ENCODE measurements at regions not wholly inside any gene's neighbourhood (a gene's known extent, or its start where the extent isn't known, plus 50 kb on each side); places are given as distances from the start of the nearest gene placed in this dataset.
"Not testable (repeated sequence)": the region's sequence is repeated elsewhere in the genome, so short reads cannot be mapped to it uniquely, and the experiment has no call there.

DNA sequence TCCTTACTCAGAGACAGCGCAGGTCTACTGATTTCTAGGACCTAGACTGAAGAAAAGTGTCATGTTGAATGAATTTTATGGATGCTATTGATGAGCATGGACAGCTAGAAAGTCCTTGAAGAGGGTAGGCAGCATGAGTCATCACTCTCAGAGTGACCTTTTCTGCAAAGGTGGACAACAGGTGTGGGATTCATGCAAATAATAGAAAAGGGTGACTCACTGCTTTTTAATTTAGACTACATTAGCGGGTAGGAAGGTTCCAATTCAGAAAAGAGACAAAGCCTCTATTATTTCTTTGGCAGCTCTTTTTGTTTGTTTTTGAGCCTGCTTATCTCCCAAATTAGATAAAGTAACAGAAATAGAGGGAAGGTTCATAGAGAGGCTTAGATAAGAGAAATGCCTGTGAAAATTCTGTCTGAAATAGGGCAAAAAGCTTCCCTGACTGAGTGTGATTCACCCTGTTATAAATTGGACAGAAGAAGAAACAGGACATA is 191.4 kb downstream of the TENT5A start:
- no peak for DNase-seq

DNA sequence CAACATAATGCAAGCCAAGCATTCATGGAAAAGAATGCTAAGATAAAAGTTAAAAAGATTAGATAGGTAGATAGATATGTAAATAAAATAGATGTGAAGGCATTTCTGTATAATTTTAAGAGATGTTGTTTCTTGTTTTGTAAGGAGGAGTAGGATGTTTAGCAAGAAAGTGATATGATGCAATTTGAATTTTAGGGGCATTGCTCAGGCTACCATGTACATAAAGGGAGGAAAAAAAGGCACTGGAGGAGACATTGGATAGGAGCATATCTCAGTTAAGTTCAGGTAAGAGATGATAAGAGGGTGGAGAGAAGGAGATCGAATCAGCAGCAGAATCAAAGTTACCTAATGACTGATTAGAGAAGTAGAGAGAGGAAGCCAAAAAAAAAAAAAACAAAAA is 194.7 kb downstream of the TENT5A start:
- no peak for DNase-seq

DNA sequence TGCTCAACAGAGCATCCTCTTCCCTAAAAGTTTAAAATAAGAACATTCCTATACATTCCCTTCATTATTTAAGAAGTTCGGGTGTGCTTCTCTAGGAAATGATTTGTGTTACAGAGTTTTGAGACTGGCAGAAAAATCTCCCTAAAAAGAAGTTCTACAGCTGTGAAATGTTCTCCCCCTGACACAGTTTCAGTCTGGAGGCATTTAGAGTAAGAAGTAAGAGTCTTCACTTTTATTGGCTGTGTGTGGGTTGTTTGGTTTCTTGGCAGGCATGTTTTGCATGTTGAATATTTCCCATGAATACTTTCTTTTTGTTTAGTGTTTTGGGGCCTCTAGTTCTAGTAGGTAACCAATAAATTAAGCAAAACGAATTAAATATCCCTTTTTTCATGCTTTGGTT is 195.9 kb downstream of the TENT5A start:
- DNase-seq, result no peak

DNA sequence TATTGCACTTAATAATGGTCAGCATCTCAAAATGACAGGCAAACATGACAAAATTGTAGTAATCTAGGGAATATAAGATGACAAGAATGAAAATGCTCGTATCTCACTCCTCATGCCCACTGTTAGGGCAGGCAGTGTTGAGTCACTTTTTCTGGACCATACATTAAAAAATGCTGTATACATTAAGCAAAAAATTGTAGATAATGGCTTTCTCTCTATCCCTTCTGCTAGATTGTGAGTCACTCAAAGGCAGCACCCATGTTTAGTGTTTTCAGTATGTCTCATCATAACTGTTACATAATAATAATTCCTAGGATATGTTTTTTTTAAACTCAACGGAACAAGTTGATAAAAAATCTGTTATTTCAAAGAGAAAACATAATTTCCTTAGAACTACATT is 199.3 kb downstream of the TENT5A start:
- DNase-seq, result no peak

DNA sequence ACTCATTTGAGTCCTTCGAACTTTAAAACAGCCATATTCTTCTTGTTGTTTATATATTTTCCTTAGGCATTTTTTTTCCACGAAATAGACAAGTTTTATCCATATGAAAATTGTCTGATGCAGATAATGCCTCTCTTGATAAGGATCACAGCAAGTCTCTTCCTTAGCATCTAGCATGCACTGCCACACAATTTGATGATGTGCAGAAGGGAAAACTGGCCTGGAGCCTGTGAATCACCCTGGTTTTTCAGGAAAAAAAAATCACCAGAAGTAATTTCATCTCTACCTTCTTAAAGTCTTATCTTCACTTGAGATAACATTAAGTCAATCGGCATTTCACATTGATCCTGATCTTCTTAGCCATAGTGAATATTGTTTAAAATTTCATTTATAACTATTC is 199.8 kb downstream of the TENT5A start:
- no peak for DNase-seq

DNA sequence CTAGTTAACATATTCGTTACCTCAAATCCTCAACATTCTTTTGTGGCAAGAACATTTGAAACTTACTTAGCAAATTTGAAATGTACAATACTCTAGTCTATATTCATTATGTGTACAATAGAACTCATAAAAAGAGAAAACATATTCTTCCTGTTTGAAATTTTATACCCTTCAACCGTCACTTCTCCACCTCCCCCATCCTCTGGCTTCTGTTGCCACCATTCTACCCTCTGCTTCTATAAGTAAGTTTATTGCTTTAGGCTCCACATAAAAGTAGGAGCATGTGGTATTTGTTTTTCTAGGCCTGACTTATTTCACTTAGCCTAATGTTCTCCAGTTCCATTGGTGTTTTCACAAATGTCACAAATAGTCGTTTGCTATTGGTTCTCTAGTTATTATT is 205.3 kb downstream of the TENT5A start:
- DNase-seq, result no peak

DNA sequence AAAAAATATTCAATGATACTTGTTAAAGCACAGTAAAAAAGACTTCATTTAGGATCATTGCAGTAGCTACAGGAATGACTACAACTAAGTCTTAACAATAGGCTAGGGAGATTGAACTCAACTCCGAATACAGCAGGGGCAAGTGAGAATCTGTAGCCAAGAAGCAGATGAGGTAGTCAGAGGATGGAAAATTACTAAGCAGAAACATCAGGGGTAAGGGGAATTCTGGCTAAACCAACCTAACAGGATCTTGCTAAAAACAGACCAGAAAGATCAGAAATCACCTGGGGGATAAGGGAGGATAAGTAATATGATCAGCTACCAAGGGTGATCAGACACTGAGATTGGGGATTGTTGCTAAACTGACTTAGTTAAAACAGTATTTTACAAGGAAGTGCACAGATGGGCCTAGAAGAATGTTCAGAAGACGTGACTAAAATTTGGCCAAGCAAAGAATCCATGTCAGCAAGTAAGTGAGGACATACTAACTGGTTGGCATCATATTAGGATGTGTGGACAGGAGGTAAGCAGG is 217.5 kb downstream of the TENT5A start:
- no peak for DNase-seq

DNA sequence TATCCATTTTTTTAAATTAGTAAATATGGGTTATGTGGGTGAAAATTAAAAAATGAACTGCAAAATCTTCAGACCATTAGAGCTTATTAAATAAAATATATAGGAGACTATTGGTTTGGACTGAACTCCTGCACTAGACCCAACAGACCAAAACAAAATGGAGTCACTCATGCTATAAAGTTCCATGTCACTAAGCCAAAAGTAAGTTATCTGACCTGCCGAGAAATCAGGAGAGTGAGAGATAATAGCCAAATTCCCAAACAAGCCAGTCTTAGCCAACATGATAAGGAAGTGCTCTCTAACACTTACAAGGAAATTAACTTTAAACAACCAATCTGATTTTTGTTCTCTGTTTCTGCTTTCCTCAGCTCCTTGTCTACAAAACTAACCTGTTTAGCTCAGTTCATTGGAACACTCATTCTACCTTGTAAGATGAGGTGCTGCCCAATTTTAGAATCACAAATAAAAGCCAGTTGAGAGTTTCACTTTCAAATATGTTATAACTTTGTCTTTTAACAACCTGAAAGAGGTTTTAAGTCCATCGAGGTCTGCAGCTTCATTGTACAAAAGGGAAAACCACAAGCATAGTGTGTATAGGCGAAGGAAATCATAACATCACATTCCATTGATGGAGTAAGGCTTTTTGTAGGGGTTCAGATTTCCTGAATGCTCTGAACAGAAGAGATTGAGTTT is 220.5 kb downstream of the TENT5A start:
- no peak for DNase-seq

DNA sequence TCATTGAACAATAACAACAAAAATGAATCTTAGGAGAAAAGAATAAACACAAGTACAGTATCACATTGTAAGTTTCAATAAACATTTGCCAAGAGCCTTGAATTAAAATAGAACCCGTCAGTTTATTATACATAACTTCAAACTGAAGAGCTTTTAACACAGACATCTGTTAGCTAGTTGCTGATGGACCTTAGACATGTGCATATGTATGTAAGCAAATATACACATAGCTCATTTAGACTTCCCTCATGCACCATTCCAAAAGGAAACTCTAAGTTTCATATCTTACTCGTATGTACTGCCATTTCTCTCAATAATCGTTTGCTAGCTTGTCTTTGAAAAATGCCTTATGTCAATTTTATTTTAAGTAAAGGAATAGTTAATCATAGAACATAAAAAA is 235.0 kb downstream of the TENT5A start:
- DNase-seq, result no peak

DNA sequence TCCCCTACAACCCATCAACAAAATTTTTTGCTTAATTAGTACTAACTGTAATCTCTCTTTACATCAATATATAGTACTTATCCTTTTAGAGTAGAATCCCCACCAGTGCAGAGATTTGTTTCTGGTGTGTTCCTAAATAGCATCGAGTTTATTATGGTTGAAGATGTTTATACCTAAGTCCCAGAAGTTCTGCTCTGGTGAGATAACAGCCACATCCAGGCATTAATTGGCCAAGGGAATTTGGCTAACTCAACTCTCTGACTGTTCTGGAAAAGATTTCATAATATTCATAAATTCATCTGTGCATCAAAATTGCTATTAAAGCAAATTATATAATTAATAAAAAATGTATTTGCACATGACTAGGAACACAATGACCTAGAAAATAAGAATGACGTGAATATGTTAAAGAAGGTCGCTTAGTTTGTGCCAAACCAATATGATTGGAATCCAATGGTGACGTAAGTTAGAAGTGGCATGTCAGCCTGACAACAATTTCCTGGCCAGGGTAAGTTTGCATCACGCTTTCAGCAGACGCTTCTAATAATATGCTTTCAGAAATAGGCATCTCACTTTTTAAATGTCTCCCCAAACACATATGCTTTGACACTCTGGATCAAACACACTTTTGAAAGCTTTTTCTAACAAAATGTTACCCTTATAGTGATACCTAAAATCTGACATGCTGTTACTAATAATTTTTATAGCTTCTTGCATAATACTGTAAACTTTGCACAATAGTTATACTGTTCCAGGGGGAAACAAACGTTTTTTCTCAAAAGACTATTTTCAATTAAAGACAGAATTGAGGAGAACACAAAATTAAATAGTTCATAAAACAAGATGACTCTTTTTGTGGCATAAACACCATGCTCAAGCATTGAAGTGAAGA is 236.7 kb downstream of the TENT5A start:
- no peak for DNase-seq

DNA sequence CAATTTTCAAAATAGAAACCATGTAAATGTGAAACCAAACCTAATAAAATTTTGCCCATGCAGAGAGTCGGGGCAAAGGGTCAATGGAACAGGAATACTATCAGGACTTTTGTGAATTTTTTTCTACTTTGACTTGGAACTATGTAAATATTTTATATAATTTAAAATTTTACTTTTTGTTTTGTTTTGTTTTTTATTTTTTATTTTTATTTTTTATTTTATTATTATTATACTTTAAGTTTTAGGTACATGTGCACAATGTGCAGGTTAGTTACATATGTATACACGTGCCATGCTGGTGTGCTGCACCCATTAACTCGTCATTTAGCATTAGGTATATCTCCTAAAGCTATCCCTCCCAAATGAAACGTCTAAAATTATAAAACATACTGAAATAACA is 238.3 kb downstream of the TENT5A start:
- DNase-seq, result not testable (repeated sequence)

DNA sequence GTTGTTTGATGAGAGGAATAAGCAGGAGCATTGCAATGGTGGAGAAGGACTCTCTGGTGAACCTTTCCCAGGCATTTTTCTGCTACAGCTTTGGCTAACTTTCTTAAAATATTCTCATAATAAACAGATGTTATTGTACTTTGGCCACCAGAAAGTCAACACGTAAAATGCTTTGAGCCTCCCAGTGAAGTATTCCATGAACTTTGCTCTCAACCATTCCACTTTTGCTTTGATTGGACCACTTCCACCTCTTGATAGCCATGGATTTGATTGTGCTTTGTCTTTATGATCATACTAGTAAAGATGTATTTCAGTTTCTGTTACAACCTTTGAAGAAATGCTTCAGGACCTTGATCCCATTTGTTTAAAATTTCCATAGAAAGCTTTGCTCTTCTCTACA is 241.1 kb downstream of the TENT5A start:
- no peak for DNase-seq

DNA sequence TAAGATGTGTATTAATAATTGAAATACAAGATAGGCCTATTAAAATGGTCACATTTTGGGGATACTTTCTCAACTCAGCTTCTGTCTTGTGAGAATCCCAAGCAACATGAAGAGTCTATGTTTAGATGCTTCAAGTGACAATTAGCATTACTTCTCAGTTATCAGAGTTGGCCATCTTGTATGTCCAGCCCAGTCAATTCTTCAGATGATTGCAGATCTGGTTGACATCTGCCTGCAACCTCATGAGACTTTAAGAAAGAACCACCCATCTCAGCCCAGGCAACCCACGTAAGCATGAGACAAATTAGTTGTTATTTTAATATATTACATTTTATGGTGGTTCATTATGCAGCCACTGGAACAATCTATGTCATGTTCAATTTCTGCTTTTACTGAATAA is 256.5 kb downstream of the TENT5A start:
- no peak for DNase-seq

DNA sequence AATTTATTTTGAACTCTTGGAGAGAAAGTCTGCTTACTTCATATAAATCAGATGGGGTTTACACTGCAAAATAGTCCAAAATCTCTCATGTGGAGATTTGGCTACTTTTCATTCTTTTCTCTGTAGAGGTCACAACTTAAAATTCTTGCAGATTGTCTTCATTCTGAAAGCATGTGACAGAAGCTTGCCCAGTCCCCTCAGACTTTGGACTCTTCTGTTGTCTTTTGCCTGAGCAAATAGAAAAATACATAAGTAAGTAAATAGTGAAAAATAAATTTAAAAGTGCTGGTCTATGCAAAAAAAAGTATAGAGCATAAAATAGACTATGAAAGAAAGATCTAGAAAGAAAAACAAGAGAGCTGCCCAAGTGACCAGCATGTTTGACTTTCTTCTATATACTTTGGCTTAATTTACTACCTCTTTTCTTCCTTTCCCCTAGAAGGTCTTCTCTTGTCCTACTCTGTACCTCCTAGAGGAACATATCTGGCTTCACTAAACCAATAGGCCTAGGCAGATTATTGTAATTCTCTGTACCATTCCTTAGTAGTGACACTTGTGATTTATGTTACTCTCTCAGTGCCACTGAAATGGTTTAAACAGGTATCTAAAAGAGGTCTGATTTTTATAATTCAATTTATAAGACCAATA is 260.9 kb downstream of the TENT5A start:
- DNase-seq, result no peak

DNA sequence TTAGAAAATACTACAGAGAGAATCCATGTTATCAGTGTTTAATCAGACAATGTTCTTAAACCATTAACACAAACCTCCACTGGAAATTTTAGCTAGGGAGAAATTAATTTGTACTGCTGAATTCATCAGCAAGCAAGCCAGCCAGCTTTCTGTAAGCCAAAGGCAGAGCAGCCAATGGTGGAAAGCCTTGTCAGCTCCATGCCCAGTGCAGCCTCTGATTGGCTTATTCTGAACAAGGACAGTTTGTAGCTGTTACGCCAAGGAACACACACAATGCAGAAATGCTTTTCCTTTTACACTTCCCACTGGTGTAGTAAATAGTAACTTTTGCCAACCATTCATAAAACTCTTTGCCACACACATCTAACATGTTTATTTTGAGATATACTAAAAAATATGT is 265.0 kb downstream of the TENT5A start:
- no peak for DNase-seq

DNA sequence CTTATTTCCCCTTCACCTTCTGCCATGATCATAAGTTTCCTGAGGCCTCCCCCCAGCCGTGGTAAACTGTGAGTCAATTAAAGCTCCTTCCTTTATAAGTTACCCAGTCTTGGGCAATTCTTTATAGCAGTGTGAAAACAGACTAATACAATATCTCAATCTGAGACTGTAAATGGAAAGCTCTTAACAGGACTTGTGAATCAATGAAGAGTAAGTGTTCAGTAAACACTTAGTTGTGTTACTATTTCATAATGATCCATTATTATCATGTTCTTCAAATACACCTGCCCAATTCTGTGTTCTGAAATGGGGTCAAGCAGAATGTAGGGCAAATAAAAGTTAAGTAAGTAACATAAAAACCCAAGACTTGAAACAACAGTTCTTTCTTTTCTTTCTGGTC is 266.2 kb downstream of the TENT5A start:
- DNase-seq, result no peak

DNA sequence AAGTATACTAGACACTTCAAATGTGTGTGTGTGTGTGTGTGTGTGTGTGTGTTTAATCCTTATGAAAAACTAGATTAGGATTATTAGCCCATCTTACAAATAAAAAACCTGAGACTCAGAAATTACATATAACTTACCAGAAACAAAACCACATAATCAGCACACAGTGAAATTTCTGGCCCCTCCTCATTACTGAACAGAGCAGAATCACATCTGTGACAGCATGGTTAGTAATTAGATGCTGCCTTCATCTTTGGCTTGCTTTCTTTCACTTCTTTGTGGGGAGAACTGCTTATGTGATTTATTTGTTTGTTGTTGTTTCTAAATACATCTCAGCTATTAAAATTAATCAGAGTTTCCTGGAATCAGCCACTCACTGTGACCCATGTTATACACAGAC is 267.1 kb downstream of the TENT5A start:
- no peak for DNase-seq

DNA sequence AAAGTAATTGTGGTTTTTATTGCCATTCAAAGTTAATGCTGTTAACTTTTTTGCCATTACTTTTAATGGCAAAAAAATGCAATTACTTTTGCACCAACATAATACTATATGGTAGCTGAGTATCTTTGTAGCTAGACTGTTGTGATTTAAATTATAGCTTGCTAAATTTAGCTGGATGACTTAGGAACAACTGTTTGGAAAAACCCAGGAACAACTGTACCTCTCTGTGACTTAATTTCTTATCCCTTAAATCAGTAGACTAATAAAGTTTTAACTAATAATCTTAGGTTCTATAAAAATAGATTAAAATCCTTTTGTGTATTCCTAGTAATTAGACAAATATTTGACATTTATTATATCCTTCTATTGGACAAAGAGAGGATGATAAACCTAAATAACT is 268.2 kb downstream of the TENT5A start:
- DNase-seq, result no peak

DNA sequence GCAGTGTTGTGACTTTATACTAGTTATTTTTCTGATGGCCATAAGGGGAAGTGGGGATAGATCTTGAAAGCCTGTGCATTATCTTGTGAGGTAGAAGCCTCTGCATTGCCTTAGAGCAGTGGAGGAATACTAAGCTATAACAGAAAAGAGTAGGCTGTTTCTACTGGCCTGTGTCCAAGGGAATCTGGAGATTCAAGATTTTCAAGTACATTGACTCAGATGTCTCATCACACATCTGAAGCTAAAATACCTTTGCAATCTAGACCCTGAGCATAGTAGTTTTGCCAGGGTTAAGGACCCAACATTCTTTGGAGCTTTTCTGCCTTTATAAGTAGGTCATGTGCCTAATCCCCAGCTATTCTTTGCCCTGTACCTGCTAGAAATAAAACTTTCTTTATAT is 272.3 kb downstream of the TENT5A start:
- DNase-seq, result no peak

DNA sequence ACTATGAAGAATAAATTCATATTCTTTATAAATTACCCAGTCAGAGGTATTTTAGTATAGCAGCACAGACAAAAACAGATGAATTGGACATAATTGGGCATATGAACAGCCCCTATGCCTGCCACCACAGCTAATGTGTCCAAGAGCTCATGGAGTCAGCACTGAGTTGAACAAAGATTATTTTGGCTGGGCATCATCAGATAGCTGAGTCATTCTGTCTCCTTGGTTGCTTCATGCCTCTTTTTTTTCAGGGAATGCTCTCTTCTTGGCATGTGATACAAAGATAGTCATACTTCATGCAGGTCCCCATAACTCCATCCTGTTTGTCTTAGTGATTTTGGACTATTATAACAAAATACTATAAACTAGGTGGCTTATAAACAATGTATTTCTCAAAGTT is 275.6 kb downstream of the TENT5A start:
- DNase-seq, result no peak

DNA sequence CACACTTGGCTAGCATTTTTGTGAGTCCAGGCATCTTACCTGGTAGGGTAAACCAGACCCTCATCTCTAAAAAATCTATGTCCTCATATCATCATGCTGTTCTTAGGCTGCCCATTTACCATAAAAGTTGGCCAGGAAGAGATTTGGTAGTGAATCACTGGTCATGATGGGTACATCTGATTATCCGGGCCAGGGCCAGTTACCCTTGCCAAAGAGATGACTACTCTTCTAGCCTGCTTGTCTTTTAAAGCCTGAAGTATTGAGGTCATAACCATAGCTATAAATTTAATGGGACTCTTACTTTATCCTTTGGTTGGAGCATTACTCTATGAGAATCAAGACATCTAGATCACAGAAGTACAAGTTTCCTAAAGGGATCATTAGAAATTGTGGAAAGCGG is 276.8 kb downstream of the TENT5A start:
- no peak for DNase-seq

DNA sequence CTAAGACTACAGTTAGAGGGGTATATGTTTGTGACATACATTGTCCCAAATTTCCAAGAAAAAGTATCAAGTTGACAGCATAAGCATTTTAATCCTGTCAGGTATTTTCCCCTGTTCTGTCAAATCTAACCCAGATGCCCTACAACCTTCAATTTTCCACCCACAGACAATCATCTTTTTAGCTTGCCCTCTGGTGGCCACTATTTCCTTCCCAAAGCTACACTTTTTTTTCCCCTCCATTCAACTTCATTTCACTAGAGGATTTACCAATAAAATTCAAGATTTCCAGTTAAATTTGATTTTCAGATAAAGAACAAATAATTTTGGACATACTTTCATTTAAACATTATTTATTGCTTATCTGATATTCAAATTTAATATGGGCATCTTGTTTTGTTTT is 286.6 kb downstream of the TENT5A start:
- no peak for DNase-seq

DNA sequence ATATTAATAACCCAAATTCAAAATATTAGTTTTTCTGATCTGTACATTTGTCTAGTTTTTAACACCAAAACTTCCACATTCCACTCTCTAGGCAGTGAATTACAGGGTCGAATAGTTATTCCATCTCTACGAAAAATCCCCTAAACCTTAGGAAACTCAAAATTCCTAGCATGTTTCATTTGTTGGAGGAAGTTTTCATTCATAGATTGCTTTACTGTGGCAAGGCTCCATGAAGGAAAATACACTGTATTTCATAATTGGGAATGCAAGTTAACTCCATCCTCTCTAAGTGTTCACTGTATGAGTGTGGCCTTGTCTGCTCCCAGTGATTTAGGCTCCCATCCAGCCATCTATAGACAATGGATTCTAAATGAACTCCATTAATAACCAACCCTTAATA is 296.1 kb downstream of the TENT5A start:
- no peak for DNase-seq

DNA sequence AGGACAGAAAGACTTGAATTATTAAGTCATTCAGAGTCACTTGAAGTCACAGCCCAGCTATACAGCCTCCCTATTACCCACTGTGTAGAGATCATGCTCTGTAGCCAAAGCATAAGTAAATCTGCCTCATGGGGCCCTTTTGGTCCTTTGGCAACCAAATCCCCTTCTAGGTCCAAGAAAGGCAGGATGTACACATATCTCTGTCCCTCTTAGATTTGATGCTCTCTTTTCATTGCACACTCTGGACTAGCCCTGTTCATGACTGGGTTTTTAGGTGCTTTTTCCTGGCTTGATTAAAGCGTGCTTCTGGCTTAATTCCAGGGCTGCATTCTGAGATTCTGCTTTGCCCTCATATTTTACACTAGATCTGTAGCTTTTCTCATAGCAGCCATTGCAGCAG is 296.8 kb downstream of the TENT5A start:
- DNase-seq, result no peak
